NB4 (cell line): ENCODE measurements at regions not wholly inside any gene's neighbourhood (a gene's known extent, or its start where the extent isn't known, plus 50 kb on each side); places are given as distances from the start of the nearest gene placed in this dataset.

Experiments
- DNase-seq: peaks from one replicate; pipeline ENCODE4 v3.0.0; 2010; ENCODE audit warnings: low read depth
- H3K4me3 ChIP-seq: one replicate; pipeline ENCODE4 v1.5.1; 2011; ENCODE audit warnings: mild to moderate bottlenecking, low read depth, low read length, moderate library complexity
- CTCF ChIP-seq: IDR thresholded peaks from one replicate; pipeline ENCODE4 v1.5.1; 2012; ENCODE audit warnings: low read depth, low read length
- MAX ChIP-seq: IDR thresholded peaks from 2 replicates; pipeline ENCODE4 v1.6.1; 2011; ENCODE audit warnings: low read depth, low read length
- MYC ChIP-seq: IDR thresholded peaks from 2 replicates; pipeline ENCODE4 v1.6.1; 2011; ENCODE audit warnings: low read depth, low read length
- POLR2A ChIP-seq: IDR thresholded peaks from 2 replicates; pipeline ENCODE4 v1.6.1; 2011; ENCODE audit warnings: mild to moderate bottlenecking; ENCODE audit not compliant: insufficient read length; ENCODE audit errors: extremely low read depth

GRCh38 chr10:61839916-61840315 lies 61.6 kb upstream of the ARID5B start:
- no peak overlapping the region for H3K4me3 ChIP-seq
- DNase-seq, result no peak
- TF ChIP-seq MAX (no peak), CTCF (no peak), MYC (no peak), POLR2A (no peak)

GRCh38 chr10:61840403-61840802 lies 61.1 kb upstream of the ARID5B start:
- DNase-seq, result no peak
- H3K4me3 ChIP-seq, result no peak overlapping the region
- TF ChIP-seq MYC, result no peak
- TF ChIP-seq MAX, result no peak
- TF ChIP-seq CTCF, result no peak
- TF ChIP-seq POLR2A, result no peak

GRCh38 chr10:61841338-61841875 lies 60.1 kb upstream of the ARID5B start:
- H3K4me3 ChIP-seq, result no peak overlapping the region
- no peak for DNase-seq
- TF ChIP-seq POLR2A (no peak), MYC (no peak), CTCF (no peak), MAX (no peak)

- no peak for DNase-seq
- H3K4me3 ChIP-seq, result no peak overlapping the region
- TF ChIP-seq MAX, result no peak
- TF ChIP-seq POLR2A, result no peak
- TF ChIP-seq CTCF, result no peak
Measured at GRCh38 chr10:61842755-61843497, 58.6 kb upstream of the ARID5B start.

GRCh38 chr10:61844116-61844822 lies 57.2 kb upstream of the ARID5B start:
- H3K4me3 ChIP-seq, result no peak overlapping the region
- TF ChIP-seq POLR2A (no peak), CTCF (no peak), MYC (no peak), MAX (no peak)
- no peak for DNase-seq
